B cell (primary cell): ENCODE measurements at regions not wholly inside any gene's neighbourhood (a gene's known extent, or its start where the extent isn't known, plus 50 kb on each side); places are given as distances from the start of the nearest gene placed in this dataset.

ENCODE experiments used
- CTCF ChIP-seq: fragments of 200-600 bp; IDR thresholded peaks from one replicate; pipeline ENCODE4 v1.8.0; 2022; ENCODE audit warnings: antibody characterized with exemption, mild to moderate bottlenecking
- EZH2 ChIP-seq: IDR thresholded peaks from 2 replicates; pipeline ENCODE4 v1.6.1; 2012; ENCODE audit warnings: borderline replicate concordance, low read depth, mild to moderate bottlenecking, moderate library complexity, low read length; ENCODE audit not compliant: insufficient read depth, poor library complexity, severe bottlenecking

- TF ChIP-seq CTCF (no peak), EZH2 (no peak)
Observed at GRCh38 chr18:73839441-73839840, 308.2 kb downstream of the FBXO15 start.
